HCEC 1CT (cell line): ENCODE measurements at regions not wholly inside any gene's neighbourhood (a gene's known extent, or its start where the extent isn't known, plus 50 kb on each side); places are given as distances from the start of the nearest gene placed in this dataset.
"Not testable (repeated sequence)": the region's sequence is repeated elsewhere in the genome, so short reads cannot be mapped to it uniquely, and the experiment has no call there.

Source experiments
- DNase-seq: peaks from one replicate; pipeline ENCODE4 v3.0.0-alpha.2; 2017

DNA sequence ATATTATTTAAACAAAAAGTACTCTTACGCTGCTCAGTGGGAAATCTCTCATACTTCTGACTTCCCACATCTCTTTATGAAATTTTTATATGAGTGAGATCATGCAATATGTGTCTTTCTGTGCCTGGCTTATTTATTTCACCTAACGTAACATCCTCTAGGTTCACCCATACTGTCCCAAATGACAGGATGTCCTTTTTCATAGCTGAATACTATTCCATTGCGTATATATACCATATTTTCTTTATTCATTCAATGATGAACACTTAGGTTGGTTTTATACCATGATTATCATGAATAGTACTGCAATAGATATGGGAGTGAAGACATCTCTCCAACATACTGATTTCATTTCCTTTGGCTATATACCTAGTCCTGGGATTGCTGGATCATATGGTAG, 57.8 kb upstream of the TPP2 start:
- DNase-seq = no peak

DNA sequence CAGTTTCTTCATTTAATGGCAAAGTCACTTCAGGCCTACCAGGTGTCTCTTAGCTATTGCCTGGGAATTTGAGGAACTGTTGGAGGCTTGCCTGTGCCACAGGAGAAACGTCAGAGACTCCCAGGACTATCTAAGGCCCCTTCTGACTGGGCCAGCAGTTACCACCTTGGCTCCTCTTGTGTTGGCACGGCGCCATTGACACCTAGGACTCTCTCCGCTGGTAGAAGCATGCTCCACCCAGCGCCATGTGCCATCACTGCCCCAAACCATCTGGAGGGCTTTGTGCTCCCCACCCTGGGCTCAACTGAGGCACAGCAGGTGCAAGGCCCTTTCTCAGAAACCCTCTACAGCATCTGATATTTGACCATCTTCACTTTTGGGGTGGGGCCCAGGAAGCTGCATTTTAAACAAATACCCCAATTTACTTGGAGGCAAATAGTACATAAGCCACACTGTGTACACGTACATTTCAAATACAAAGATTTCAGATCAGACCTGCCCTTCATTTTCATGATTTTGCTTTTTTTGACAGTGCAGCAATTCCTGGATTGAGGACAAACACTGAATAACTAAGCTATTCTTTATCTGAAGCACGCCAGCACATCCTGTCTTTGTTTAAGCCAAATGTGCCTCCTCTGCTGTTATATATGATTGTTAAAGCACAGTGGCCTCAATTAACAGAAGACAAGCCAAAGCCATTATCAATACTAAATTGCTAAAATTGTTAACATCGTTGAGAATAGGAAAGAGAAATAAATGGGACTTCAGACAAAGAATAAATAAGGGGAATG, 59.9 kb upstream of the TPP2 start:
- no peak for DNase-seq

DNA sequence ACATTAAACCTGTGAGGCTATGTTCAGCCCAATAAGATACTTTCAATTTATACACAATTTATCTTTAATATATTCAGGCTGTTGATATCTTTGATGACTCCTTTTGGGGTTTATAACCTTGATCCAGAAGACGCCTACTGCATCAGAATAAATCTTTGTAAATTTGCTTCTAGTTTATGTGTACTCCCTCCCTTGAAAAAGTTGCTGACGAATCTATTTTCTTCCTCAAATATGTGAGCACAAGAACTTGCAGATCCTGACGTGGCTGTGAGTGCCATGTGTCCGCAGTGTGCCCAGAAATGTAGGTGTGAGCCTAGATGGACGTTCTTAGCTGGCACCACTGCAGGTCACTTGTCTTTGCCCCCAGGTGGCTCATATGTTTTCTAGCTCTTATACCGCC, 60.6 kb upstream of the TPP2 start:
- DNase-seq = no peak

- no peak for DNase-seq
Observed at GRCh38 chr13:102530751-102531150, 66.0 kb upstream of the TPP2 start.

DNA sequence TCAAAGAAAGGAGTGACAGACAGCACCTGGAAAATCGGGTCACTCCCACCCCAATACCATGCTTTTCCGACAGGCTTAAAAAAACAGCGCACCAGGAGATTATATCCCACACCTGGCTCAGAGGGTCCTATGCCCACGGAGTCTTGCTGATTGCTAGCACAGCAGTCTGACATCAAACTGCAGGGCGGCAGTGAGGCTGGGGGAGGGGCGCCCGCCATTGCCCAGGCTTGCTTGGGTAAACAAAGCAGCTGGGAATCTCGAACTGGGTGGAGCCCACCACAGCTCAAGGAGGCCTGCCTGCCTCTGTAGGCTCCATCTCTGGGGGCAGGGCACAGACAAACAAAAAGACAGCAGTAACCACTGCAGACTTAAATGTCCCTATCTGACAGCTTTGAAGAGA, 74.5 kb upstream of the TPP2 start:
- not testable (repeated sequence) for DNase-seq

DNA sequence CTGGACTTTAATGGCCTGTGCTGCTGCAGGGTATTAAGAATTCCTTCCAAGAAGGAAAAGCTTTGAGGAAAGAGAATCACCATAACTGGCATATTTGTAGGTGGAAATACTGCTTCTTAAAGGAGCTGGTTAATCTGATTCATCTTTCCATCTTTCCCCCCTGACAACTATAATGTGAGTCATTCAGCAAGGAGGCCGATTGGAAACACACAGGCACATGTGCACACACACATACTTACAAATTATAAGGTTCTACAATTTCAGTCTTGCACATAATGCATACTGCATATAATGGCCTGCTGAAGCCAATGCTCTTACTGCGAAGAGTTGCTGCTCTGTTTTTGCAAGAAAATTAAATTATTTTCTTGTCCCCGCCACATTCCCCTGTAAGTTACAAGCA, 78.8 kb upstream of the TPP2 start:
- peak; percentile 3 for DNase-seq

DNA sequence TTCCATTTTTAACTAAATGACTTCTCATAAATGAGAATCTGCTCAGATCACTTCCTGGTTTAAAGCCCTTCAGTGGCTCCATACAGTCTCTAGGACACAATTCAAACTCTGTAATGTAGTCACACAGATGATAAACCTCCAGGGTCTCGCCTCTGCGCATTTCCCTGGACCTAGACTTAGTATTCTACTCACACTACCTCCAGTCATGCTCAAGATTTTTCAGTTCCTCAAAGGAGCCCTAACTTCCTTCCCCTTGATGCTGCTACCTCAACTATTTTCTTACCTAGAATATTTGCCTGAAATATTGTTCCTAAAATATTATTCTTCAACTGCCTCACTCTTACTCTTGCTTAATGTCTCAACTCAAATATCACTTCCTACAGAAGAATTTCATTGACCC, 86.7 kb upstream of the TPP2 start:
- DNase-seq = no peak

DNA sequence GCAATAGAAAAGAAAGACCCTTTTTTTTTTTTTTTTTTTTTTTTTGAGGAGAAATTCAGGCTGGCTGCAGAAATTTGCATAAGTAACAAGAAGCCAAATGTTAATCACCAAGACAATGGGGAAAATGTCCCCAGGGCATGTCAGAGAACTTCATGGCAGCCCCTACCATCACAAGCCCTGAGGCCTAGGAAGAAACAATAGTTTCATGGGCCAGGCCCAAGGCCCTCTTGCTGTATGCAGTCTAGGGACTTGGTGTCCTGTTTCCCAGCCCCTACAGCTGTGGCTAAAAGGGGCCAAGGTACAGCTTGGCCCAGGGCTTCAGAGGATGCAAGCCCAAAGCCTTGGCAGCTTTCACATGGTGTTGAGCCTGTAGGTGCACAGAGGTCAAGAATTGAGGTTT, 88.4 kb upstream of the TPP2 start:
- no peak for DNase-seq

DNA sequence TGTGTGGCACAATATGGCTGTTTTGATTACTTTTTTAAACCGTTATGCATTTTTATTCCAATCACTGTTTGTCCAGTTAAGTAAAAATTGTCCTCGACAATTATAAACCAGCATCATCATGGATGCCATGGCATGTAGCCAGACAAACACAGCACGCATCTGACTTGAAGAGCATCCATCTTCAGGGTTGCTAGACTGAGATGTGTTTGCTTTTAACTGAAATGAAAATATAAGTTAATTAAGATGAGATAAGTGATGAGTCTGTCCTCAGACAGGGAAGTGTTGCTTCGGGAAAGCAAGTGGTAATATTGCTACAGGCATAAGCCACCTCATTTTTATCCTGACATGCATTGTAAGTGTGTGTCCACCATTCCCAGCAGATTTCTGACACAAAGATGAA, 92.8 kb upstream of the TPP2 start:
- DNase-seq = no peak

- no peak for DNase-seq
Observed at GRCh38 chr13:102495663-102496062, 93.8 kb upstream of the FGF14 start.

- no peak for DNase-seq
Observed at GRCh38 chr13:102487330-102487729, 85.5 kb upstream of the FGF14 start.

- DNase-seq = peak; percentile 42
Observed at GRCh38 chr13:102484329-102484728, 82.5 kb upstream of the FGF14 start.

- DNase-seq = no peak
Observed at GRCh38 chr13:102472650-102473049, 70.8 kb upstream of the FGF14 start.

- no peak for DNase-seq
Observed at GRCh38 chr13:102470283-102470917, 68.6 kb upstream of the FGF14 start.

DNA sequence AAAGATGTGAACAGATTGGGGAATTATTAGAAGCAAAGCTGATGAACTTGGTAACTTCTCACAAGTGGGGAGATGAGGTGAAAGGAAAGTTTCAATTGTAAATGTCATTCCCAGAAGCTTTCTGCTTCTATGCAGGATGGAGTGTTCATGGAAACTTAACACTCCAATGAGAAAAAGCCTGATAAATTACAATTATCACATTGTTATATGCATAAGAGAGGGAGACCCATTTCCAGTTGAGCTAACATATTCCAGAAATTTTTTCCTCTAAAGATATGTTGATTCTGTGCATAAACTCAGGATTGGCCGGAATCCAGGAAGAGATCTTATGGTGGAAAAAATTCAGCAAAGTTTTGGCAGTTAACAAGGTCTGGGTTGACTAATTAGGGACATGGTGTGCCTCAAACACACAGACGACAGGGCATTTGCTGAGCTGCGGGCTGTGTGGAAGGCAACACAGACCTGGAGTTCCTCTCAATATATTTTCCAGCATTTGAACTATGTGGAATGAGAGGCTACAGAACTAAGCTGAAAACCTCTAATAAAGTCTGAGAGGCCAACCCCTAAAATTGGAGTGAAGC, 64.9 kb upstream of the FGF14 start:
- DNase-seq = no peak

DNA sequence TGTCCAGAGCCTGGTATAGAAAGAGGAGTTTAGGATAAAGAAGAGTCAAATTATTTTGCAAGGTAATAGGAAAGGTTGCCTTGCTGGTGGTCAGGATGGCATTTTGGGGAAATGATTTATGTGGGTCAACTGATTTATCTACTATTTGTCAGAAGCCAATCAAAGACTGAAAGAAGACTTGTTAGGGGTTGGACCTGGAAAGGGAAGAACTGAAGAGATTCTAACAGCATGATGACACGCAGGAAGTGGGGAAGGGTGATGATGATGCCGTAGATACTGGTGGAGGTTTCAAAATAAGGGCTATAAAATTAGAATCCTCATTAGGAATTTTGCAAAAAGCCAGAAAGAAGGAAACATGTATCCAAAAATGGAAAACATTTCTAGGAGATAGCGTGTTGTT, 60.7 kb upstream of the FGF14 start:
- peak; percentile 30 for DNase-seq

GRCh38 chr13:102461302-102461701, 59.5 kb upstream of the FGF14 start:
- DNase-seq = peak; percentile 70

DNA sequence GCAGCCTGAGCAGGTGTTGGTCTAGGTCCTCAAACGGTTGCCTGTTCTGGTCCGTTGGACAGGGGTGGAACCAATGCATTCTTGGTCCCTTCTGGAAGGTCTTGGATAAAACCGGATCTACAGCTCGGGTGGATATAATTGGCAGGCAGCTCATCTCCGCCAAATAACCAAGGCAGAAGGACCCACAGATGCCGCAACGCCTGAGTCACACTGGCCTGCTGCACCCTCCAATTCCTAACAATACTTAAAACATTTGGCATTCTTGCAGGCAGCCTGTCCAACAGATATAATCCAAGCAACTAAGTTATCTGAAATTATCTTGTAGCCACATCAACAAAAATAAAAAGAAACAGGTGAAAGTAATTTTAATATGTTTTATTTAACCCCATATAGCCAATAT, 59.0 kb upstream of the FGF14 start:
- DNase-seq = peak; percentile 36

GRCh38 chr13:102452836-102453235, 51.0 kb upstream of the FGF14 start:
- peak; percentile 7 for DNase-seq
